Epithelial cell of esophagus (primary cell): ENCODE measurements at regions not wholly inside any gene's neighbourhood (a gene's known extent, or its start where the extent isn't known, plus 50 kb on each side); places are given as distances from the start of the nearest gene placed in this dataset.
A peak's percentile ranks its signal among the peaks of the same experiment; 100 is the strongest.
"Not testable (repeated sequence)": the region's sequence is repeated elsewhere in the genome, so short reads cannot be mapped to it uniquely, and the experiment has no call there.

ENCODE experiments used
- DNase-seq: peaks from one replicate; pipeline ENCODE4 v3.0.0; 2010; ENCODE audit warnings: low read depth
- H3K4me3 ChIP-seq: 2 replicates; pipeline ENCODE4 v1.5.1; 2011; ENCODE audit warnings: mild to moderate bottlenecking, low read length, control low read depth
- TF ChIP-seq, protein P1 (sequence below): IDR thresholded peaks from 2 replicates; pipeline ENCODE4 v1.5.1; 2011; ENCODE audit warnings: low read depth, mild to moderate bottlenecking, low read length, control low read depth, inconsistent platforms; ENCODE audit not compliant: insufficient read depth; ENCODE audit errors: missing control alignments

DNA sequence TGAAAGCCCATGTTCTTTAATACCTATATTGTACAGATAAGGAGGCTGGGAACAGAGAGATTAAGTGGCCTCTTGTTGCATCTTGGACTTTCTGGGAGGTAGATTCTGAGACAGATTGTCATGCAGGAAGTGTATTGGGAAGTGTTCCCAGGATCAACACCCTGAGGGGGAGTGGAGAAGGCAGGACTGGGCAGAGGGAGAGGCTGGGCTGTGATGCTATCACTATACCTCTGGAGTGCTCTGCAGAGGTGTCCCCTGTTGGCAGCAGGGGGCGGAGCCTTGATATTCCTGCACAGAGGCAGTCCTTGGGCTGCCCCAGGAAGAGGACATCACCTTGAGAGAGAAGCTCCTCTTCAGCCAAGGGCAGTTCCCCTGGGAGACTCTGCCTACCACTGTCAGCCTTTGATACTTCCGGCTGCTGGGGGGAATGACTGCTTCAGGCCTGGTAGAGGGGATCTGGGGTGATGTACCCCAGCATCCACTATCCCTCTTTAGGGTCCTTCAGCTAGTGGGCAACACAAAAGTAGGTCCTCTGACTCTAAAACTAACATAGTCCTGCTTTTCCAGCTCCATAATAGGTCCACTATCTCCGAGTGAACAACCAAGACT, 97.4 kb upstream of the RNU6-1 start:
- DNase-seq: peak; percentile 60
- no peak overlapping the region for H3K4me3 ChIP-seq
- TF ChIP-seq, protein P1, sequence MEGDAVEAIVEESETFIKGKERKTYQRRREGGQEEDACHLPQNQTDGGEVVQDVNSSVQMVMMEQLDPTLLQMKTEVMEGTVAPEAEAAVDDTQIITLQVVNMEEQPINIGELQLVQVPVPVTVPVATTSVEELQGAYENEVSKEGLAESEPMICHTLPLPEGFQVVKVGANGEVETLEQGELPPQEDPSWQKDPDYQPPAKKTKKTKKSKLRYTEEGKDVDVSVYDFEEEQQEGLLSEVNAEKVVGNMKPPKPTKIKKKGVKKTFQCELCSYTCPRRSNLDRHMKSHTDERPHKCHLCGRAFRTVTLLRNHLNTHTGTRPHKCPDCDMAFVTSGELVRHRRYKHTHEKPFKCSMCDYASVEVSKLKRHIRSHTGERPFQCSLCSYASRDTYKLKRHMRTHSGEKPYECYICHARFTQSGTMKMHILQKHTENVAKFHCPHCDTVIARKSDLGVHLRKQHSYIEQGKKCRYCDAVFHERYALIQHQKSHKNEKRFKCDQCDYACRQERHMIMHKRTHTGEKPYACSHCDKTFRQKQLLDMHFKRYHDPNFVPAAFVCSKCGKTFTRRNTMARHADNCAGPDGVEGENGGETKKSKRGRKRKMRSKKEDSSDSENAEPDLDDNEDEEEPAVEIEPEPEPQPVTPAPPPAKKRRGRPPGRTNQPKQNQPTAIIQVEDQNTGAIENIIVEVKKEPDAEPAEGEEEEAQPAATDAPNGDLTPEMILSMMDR: no peak

DNA sequence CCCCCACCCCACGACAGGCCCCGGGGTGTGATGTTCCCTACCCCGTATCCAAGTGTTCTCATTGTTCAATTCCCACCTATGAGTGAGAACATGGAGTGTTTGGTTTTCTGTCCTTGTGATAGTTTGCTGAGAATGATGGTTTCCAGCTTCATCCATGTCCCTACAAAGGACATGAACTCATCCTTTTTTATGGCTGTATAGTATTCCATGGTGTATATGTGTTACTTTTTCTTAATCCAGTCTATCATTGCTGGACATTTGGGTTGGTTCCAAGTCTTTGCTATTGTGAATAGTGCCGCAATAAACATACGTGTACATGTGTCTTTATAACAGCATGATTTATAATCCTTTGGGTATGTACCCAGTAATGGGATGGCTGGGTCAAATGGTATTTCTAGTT, 99.3 kb upstream of the RNU6-1 start:
- DNase-seq, H3K4me3 ChIP-seq: not testable (repeated sequence)

DNA sequence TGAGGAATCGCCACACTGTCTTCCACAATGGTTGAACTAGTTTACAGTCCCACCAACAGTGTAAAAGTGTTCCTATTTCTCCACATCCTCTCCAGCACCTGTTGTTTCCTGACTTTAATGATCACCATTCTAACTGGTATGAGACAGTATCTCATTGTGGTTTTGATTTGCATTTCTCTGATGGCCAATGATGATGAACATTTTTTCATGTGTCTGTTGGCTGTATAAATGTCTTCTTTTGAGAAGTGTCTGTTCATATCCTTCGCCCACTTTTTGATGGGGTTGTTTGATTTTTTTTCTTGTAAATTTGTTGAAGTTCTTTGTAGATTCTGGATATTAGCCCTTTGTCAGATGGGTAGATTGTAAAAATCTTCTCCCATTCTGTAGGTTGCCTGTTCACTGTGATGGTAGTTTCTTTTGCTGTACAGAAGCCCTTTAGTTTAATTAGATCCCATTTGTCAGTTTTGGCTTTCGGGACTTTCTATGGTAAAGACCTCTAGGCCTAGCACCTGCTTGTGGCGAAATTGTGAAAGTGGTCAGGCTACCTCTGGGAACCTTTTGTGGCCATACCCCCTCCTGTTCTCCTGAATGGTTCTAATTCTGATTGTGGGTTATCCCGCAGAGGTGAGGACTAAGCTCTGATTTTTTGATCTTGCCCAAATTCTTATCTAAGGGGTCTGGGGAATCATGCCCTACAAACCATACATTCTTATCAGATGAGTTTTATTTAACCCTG, 99.9 kb upstream of the RNU6-1 start:
- DNase-seq, H3K4me3 ChIP-seq: not testable (repeated sequence)

DNA sequence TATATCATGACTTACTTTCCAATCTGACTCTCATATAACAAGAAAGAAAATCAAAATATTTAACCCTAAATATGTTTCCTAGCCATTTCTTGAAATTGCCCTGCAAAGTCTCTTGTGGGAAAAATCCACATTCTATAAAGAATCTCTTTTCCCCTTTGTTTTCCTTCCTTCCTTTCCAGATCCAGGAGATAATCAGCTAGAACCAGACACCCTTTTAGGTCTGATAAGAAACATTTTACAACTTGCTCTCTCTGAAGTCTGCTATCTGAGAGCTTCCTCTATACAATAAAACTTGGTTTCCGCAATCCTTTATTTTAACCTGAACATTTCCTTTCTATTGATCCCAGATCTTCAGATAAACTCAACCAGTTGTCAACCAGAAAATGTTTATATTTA, 100.5 kb upstream of the RNU6-1 start:
- DNase-seq: no peak
- TF ChIP-seq, protein P1: no peak
- no peak overlapping the region for H3K4me3 ChIP-seq

DNA sequence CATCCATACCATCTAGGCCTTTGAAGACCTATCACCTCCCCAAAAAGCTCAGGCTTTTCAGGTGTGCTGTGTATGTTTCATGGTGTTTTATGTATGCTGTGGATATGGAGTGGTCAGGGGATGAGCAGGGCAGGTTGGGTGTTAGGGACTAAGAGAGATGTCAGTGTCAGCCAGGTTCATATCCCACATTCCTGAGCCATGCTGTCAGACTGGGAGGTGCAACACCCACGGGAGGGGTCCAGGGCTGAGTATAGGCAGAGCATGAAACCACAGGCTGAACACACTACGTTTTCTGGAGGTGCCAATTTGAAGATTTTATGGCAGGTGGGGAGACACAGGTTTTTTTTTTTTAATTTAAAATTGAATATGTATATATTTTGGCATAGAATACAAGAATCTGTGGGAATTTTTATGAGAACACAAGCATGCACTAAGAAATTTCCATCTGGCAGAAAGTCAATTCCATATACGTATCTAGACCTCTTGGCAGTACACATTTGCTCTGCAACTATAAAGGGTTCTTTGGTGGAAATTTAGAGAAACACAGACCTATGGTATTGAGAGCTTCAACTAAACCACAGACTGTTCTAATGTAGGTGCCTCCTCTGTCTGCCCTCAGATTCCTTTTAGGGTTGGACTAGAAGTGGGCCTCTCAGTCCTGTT, 101.9 kb upstream of the RNU6-1 start:
- TF ChIP-seq, protein P1: no peak
- peak; percentile 71 for DNase-seq
- no peak overlapping the region for H3K4me3 ChIP-seq

DNA sequence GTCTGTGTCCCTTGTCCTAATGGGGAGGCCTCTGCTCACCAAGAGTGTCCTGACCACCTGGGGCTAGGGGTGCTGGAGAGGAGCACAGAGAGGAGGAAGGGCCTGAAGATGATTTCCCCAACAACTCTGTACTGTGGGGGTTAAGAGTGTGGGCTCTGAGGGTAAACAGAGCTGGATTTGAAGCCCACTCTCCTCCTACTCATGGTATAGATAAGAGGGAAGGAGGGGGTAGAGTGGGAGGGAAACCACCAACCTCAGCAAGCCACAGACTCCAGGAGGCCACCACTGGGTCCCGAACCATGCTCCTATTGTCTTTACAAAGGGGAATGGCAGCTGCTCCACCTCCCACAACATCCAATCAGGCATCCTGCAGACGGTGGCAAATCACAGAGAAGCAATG, 103.6 kb upstream of the RNU6-1 start:
- TF ChIP-seq, protein P1: no peak
- H3K4me3 ChIP-seq: no peak overlapping the region
- DNase-seq: no peak

DNA sequence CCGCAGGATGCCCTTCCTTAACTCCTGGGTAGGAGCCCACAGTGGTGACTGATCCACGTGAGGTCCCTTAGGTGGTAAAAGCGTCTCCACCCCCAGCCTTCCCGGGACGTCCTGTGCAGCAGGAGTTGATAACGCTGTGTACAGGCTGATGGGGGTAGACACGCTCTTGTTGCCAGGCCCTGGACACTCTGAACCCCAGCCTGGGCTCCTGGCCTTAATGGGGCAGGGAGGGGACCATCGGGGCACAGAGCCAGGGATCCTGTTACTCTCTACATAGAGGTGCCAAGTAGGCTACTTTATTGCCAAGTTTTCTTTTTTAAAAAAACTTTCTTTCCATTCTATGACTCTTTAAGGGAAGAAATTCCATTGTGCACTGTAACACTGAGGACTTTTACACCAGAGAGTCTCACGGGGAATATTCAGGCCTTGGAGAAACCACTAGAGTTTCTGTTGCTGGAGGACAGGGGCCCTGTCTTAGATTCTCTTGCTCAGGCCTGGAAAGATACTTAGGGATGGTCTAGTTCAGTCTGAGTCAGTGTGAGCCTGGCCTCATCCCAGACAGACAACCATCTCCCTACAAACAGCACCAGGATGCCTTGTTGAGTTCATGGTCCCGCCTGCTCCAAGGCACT, 104.3 kb upstream of the RNU6-1 start:
- H3K4me3 ChIP-seq: no peak overlapping the region
- TF ChIP-seq, protein P1: no peak
- no peak for DNase-seq
